Neural cell (in vitro differentiated cells): ENCODE measurements at regions not wholly inside any gene's neighbourhood (a gene's known extent, or its start where the extent isn't known, plus 50 kb on each side); places are given as distances from the start of the nearest gene placed in this dataset.

Experiments used
- CTCF ChIP-seq: fragments of 450-650 bp; IDR thresholded peaks from 2 replicates; pipeline ENCODE4 v1.5.1; 2014; ENCODE audit warnings: antibody characterized with exemption, mild to moderate bottlenecking, moderate library complexity; ENCODE audit not compliant: poor library complexity, severe bottlenecking
- EZH2 ChIP-seq: fragments of 200-600, 300-800 bp; shearing (Covaris generic), sonication (generic); IDR thresholded peaks from 2 replicates; pipeline ENCODE4 v1.6.1; 2014; ENCODE audit warnings: antibody characterized with exemption, low read length, borderline replicate concordance, mild to moderate bottlenecking; ENCODE audit not compliant: insufficient read depth, poor library complexity, severe bottlenecking
- POLR2AphosphoS5 ChIP-seq: IDR thresholded peaks from 2 replicates; pipeline ENCODE4 v1.6.1; 2012

GRCh38 chr7:127516320-127516719, 69.1 kb downstream of the GCC1 start:
- TF ChIP-seq CTCF (no peak), POLR2AphosphoS5 (no peak), EZH2 (no peak)
